ENCODE measurements at regions not wholly inside any gene's neighbourhood (a gene's known extent, or its start where the extent isn't known, plus 50 kb on each side); places are given as distances from the start of the nearest gene placed in this dataset.

DNA sequence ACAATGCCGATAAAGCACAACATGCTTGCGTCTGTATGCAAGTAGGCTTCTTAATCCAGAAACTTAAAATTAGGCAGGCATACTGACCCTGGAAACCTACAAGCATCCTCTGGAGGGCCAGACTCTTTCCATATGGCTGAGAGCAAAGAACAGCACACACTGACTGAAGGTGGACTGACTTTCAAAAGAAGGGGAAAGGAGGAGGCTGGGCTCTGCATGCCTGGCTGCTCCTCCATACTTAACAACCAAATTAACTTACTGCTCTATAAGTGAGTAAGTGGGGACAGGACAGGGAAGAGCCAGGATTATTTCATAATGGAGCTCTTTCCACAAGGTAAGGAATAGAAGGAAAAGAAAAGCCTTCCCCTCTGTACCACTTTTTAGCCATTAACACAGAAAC, 55.9 kb upstream of the ATP8A1 start:
- no peaks in the 10 kb centered on the region for H3K79me2 ChIP-seq (ENCODE audit: insufficient read depth, low read length)
- H3K36me3 ChIP-seq (ENCODE audit: insufficient read depth, low read length), result no peaks in the 10 kb centered on the region
- H3F3A ChIP-seq (ENCODE audit: low read depth), result no peaks in the 10 kb centered on the region
- TF ChIP-seq EZH2phosphoT487 (IDR thresholded peaks at IDR 0.05; ENCODE audit: borderline replicate concordance), result no peak
- TF ChIP-seq, protein P1, sequence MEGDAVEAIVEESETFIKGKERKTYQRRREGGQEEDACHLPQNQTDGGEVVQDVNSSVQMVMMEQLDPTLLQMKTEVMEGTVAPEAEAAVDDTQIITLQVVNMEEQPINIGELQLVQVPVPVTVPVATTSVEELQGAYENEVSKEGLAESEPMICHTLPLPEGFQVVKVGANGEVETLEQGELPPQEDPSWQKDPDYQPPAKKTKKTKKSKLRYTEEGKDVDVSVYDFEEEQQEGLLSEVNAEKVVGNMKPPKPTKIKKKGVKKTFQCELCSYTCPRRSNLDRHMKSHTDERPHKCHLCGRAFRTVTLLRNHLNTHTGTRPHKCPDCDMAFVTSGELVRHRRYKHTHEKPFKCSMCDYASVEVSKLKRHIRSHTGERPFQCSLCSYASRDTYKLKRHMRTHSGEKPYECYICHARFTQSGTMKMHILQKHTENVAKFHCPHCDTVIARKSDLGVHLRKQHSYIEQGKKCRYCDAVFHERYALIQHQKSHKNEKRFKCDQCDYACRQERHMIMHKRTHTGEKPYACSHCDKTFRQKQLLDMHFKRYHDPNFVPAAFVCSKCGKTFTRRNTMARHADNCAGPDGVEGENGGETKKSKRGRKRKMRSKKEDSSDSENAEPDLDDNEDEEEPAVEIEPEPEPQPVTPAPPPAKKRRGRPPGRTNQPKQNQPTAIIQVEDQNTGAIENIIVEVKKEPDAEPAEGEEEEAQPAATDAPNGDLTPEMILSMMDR (conservative IDR thresholded peaks at IDR 0.05; ENCODE audit: low read length), result no peak
- no peak overlapping the region for H3K4me2 ChIP-seq (ENCODE audit: low read depth, low read length, poor library complexity, severe bottlenecking)
- no peaks in the 10 kb centered on the region for H3K9me3 ChIP-seq (ENCODE audit: insufficient read depth, low read depth, low read length)
- peaks cover 12% of the 10 kb centered on the region for H3K4me1 ChIP-seq (ENCODE audit: insufficient read depth, low read length, poor library complexity, severe bottlenecking)
- H3K9me2 ChIP-seq (replicated peaks; ENCODE audit: low read depth, low read length), result no peaks in the 10 kb centered on the region
- H2AFZ ChIP-seq (ENCODE audit: low read length), result no peak overlapping the region
- no peaks in the 10 kb centered on the region for H3K27me3 ChIP-seq (ENCODE audit: insufficient read depth, low read length, poor library complexity, severe bottlenecking)
- no peaks in the 10 kb centered on the region for H4K20me1 ChIP-seq (ENCODE audit: insufficient read depth, low read length, poor library complexity, severe bottlenecking)
- no peak overlapping the region for H3K4me3 ChIP-seq (ENCODE audit: low read length, poor library complexity, severe bottlenecking)
- no peak overlapping the region for H3K9ac ChIP-seq (ENCODE audit: low read depth, low read length, poor library complexity, severe bottlenecking)

GRCh38 chr4:42711496-42711895, 54.6 kb upstream of the ATP8A1 start:
- no peaks in the 10 kb centered on the region for H3K9me2 ChIP-seq (replicated peaks; ENCODE audit: low read depth, low read length)
- no peak overlapping the region for H3K9ac ChIP-seq (ENCODE audit: low read depth, low read length, poor library complexity, severe bottlenecking)
- H4K20me1 ChIP-seq (ENCODE audit: insufficient read depth, low read length, poor library complexity, severe bottlenecking), result no peaks in the 10 kb centered on the region
- no peaks in the 10 kb centered on the region for H3K27me3 ChIP-seq (ENCODE audit: insufficient read depth, low read length, poor library complexity, severe bottlenecking)
- H3K9me3 ChIP-seq (ENCODE audit: insufficient read depth, low read depth, low read length), result no peaks in the 10 kb centered on the region
- H3F3A ChIP-seq (ENCODE audit: low read depth), result no peaks in the 10 kb centered on the region
- no peak for TF ChIP-seq EZH2phosphoT487 (IDR thresholded peaks at IDR 0.05; ENCODE audit: borderline replicate concordance)
- TF ChIP-seq, protein P1 (conservative IDR thresholded peaks at IDR 0.05; ENCODE audit: low read length), result no peak
- no peak overlapping the region for H3K4me2 ChIP-seq (ENCODE audit: low read depth, low read length, poor library complexity, severe bottlenecking)
- no peak overlapping the region for H2AFZ ChIP-seq (ENCODE audit: low read length)
- H3K36me3 ChIP-seq (ENCODE audit: insufficient read depth, low read length), result no peaks in the 10 kb centered on the region
- H3K79me2 ChIP-seq (ENCODE audit: insufficient read depth, low read length), result no peaks in the 10 kb centered on the region
- no peak overlapping the region for H3K4me3 ChIP-seq (ENCODE audit: low read length, poor library complexity, severe bottlenecking)
- peaks cover 2% of the 10 kb centered on the region for H3K4me1 ChIP-seq (ENCODE audit: insufficient read depth, low read length, poor library complexity, severe bottlenecking)

DNA sequence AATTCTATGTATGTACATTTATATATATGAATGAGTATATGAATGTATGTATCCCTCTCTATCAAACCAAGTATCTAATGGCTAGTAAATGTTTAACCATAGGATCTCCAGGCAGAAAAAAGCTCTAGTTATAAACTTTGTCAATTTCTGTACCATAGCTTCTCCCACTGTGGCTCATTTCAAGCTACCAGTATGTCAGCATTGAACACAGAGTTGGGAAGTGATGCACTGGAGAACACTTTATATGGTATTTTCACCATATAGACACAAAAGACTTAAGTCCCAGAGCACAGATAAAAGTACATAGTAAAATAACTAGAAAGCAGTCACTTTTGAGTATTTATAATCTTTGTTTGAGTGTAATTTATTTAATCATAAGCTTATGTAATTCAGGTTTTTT, 53.9 kb upstream of the ATP8A1 start:
- Histone ChIP-seq H3K9me3 (ENCODE audit: insufficient read depth, low read depth, low read length) (no peaks in the 10 kb centered on the region), H3F3A (ENCODE audit: low read depth) (no peaks in the 10 kb centered on the region), H2AFZ (ENCODE audit: low read length) (no peak overlapping the region), H4K20me1 (ENCODE audit: insufficient read depth, low read length, poor library complexity, severe bottlenecking) (no peaks in the 10 kb centered on the region), H3K9ac (ENCODE audit: low read depth, low read length, poor library complexity, severe bottlenecking) (no peak overlapping the region), H3K4me2 (ENCODE audit: low read depth, low read length, poor library complexity, severe bottlenecking) (no peak overlapping the region), H3K79me2 (ENCODE audit: insufficient read depth, low read length) (no peaks in the 10 kb centered on the region), H3K4me1 (ENCODE audit: insufficient read depth, low read length, poor library complexity, severe bottlenecking) (no peaks in the 10 kb centered on the region), H3K36me3 (ENCODE audit: insufficient read depth, low read length) (no peaks in the 10 kb centered on the region), H3K27me3 (ENCODE audit: insufficient read depth, low read length, poor library complexity, severe bottlenecking) (no peaks in the 10 kb centered on the region), H3K9me2 (replicated peaks; ENCODE audit: low read depth, low read length) (no peaks in the 10 kb centered on the region), H3K4me3 (ENCODE audit: low read length, poor library complexity, severe bottlenecking) (no peak overlapping the region)
- TF ChIP-seq, protein P1 (conservative IDR thresholded peaks at IDR 0.05; ENCODE audit: low read length), result no peak
- TF ChIP-seq EZH2phosphoT487 (IDR thresholded peaks at IDR 0.05; ENCODE audit: borderline replicate concordance), result no peak
